ENCODE measurements at regions not wholly inside any gene's neighbourhood (a gene's known extent, or its start where the extent isn't known, plus 50 kb on each side); places are given as distances from the start of the nearest gene placed in this dataset.

- Histone ChIP-seq H3K9ac (ENCODE audit: low read length) (no peak overlapping the region), H3K4me3 (ENCODE audit: low read length) (no peak overlapping the region), H3K27me3 (ENCODE audit: insufficient read depth, low read depth, low read length) (no peaks in the 10 kb centered on the region), H3K9me2 (ENCODE audit: insufficient read depth, low read length) (no peaks in the 10 kb centered on the region), H3K4me2 (ENCODE audit: low read length) (no peak overlapping the region), H3K79me2 (replicated peaks; ENCODE audit: insufficient read depth, low read length) (no peaks in the 10 kb centered on the region), H3F3A (ENCODE audit: insufficient read depth, low read length, poor library complexity, severe bottlenecking) (no peaks in the 10 kb centered on the region), H2AFZ (ENCODE audit: low read depth, low read length) (no peak overlapping the region), H3K27ac (ENCODE audit: low read length) (no peak overlapping the region), H4K20me1 (ENCODE audit: insufficient read depth) (no peaks in the 10 kb centered on the region), H3K36me3 (ENCODE audit: insufficient read depth, low read length) (no peaks in the 10 kb centered on the region), H3K9me3 (ENCODE audit: low read length) (peaks cover 4% of the 10 kb centered on the region)
- TF ChIP-seq REST (IDR thresholded peaks at IDR 0.05; ENCODE audit: borderline replicate concordance) (no peak), TAF1 (IDR thresholded peaks at IDR 0.05; ENCODE audit: low read depth) (no peak), EZH2 (IDR thresholded peaks at IDR 0.05; ENCODE audit: borderline replicate concordance, insufficient read depth, low read length, poor library complexity, severe bottlenecking) (no peak), SMC3 (conservative IDR thresholded peaks at IDR 0.05; ENCODE audit: poor library complexity) (no peak)
Observed at GRCh38 chr11:103681855-103682254, 354.6 kb upstream of the DDI1 start.

- no peak overlapping the region for H2AFZ ChIP-seq (ENCODE audit: low read depth, low read length)
Observed at GRCh38 chr11:103682318-103683184, 353.9 kb upstream of the DDI1 start.

More at GRCh38 chr11:103682318-103683184, 353.9 kb upstream of the DDI1 start:
- H3K9me3 ChIP-seq (ENCODE audit: low read length) = peaks cover 5% of the 10 kb centered on the region
- no peaks in the 10 kb centered on the region for H3K27me3 ChIP-seq (ENCODE audit: insufficient read depth, low read depth, low read length)
- H3F3A ChIP-seq (ENCODE audit: insufficient read depth, low read length, poor library complexity, severe bottlenecking) = no peaks in the 10 kb centered on the region
- no peaks in the 10 kb centered on the region for H3K36me3 ChIP-seq (ENCODE audit: insufficient read depth, low read length)
- no peak overlapping the region for H3K27ac ChIP-seq (ENCODE audit: low read length)
- no peaks in the 10 kb centered on the region for H4K20me1 ChIP-seq (ENCODE audit: insufficient read depth)
- no peaks in the 10 kb centered on the region for H3K9me2 ChIP-seq (ENCODE audit: insufficient read depth, low read length)
- H3K79me2 ChIP-seq (replicated peaks; ENCODE audit: insufficient read depth, low read length) = no peaks in the 10 kb centered on the region
- no peak overlapping the region for H3K4me2 ChIP-seq (ENCODE audit: low read length)
- H3K9ac ChIP-seq (ENCODE audit: low read length) = no peak overlapping the region
- H3K4me3 ChIP-seq (ENCODE audit: low read length) = no peak overlapping the region
- TF ChIP-seq POLR2AphosphoS5 (IDR thresholded peaks at IDR 0.05) (no peak), REST (IDR thresholded peaks at IDR 0.05; ENCODE audit: borderline replicate concordance) (no peak), EZH2 (IDR thresholded peaks at IDR 0.05; ENCODE audit: borderline replicate concordance, insufficient read depth, low read length, poor library complexity, severe bottlenecking) (no peak), CTCF (IDR thresholded peaks at IDR 0.05; ENCODE audit: poor library complexity, severe bottlenecking) (peak; percentile 88), RAD21 (conservative IDR thresholded peaks at IDR 0.05) (peak; percentile 93), TAF1 (IDR thresholded peaks at IDR 0.05; ENCODE audit: low read depth) (no peak), EP300 (conservative IDR thresholded peaks at IDR 0.05; ENCODE audit: poor library complexity, severe bottlenecking) (peak; percentile 23), SMC3 (conservative IDR thresholded peaks at IDR 0.05; ENCODE audit: poor library complexity) (peak; percentile 94), MXI1 (conservative IDR thresholded peaks at IDR 0.05; ENCODE audit: poor library complexity, severe bottlenecking) (no peak)
